ENCODE measurements at regions not wholly inside any gene's neighbourhood (a gene's known extent, or its start where the extent isn't known, plus 50 kb on each side); places are given as distances from the start of the nearest gene placed in this dataset.

GRCh38 chr10:88163572-88163971 lies 300.1 kb downstream of the PTEN start:
- Mint-ChIP-seq H3K9me3 (peaks cover 3% of the 10 kb centered on the region), H3K4me1 (ENCODE audit: low read depth) (peaks cover 66% of the 10 kb centered on the region), H3K27ac (no peak overlapping the region), H3K27me3 (ENCODE audit: insufficient read depth) (no peaks in the 10 kb centered on the region; the same call in 1 of the 2 replicates), H3K4me3 (no peak overlapping the region), H3K36me3 (ENCODE audit: low read depth) (peaks cover 8% of the 10 kb centered on the region; the same call in 1 of the 2 replicates)
- no peak for DNase-seq
- no peak for TF ChIP-seq CTCF (IDR thresholded peaks at IDR 0.05)

GRCh38 chr10:88164471-88164870 lies 301.0 kb downstream of the PTEN start:
- H3K27me3 Mint-ChIP-seq (ENCODE audit: insufficient read depth), result no peaks in the 10 kb centered on the region; the same call in 1 of the 2 replicates
- peaks cover 62% of the 10 kb centered on the region for H3K4me1 Mint-ChIP-seq (ENCODE audit: low read depth)
- H3K36me3 Mint-ChIP-seq (ENCODE audit: low read depth), result peaks cover 14% of the 10 kb centered on the region
- peaks cover 8% of the 10 kb centered on the region for H3K9me3 Mint-ChIP-seq
- H3K4me3 Mint-ChIP-seq, result no peak overlapping the region
- TF ChIP-seq CTCF (IDR thresholded peaks at IDR 0.05), result no peak
- no peak overlapping the region for H3K27ac Mint-ChIP-seq
- no peak for DNase-seq

- peak; percentile 50 for DNase-seq
- H3K4me1 Mint-ChIP-seq (ENCODE audit: low read depth), result peaks cover 62% of the 10 kb centered on the region
These were observed 302.4 kb downstream of the PTEN start for GRCh38 chr10:88165849-88166271.

GRCh38 chr10:88168171-88169036 lies 305.0 kb downstream of the PTEN start:
- Mint-ChIP-seq H3K27ac (no peak overlapping the region), H3K27me3 (ENCODE audit: insufficient read depth) (no peaks in the 10 kb centered on the region; the same call in none of the 2 replicates), H3K4me1 (ENCODE audit: low read depth) (peaks cover 41% of the 10 kb centered on the region), H3K4me3 (no peak overlapping the region), H3K36me3 (ENCODE audit: low read depth) (peaks cover 14% of the 10 kb centered on the region), H3K9me3 (peaks cover 8% of the 10 kb centered on the region)
- DNase-seq, result no peak
- TF ChIP-seq CTCF (IDR thresholded peaks at IDR 0.05), result no peak

More at GRCh38 chr10:88165849-88166271, 302.4 kb downstream of the PTEN start:
- peaks cover 8% of the 10 kb centered on the region for H3K9me3 Mint-ChIP-seq
- peak overlapping the region; percentile 49; the same call in 1 of the 2 replicates for H3K27ac Mint-ChIP-seq
- H3K27me3 Mint-ChIP-seq (ENCODE audit: insufficient read depth), result no peaks in the 10 kb centered on the region; the same call in none of the 2 replicates
- TF ChIP-seq CTCF (IDR thresholded peaks at IDR 0.05), result no peak
- H3K36me3 Mint-ChIP-seq (ENCODE audit: low read depth), result peaks cover 14% of the 10 kb centered on the region
- peak overlapping the region; percentile 54 for H3K4me3 Mint-ChIP-seq

GRCh38 chr10:88169037-88169319 lies 305.6 kb downstream of the PTEN start:
- no peak for TF ChIP-seq CTCF (IDR thresholded peaks at IDR 0.05)
- Mint-ChIP-seq H3K9me3 (peaks cover 8% of the 10 kb centered on the region), H3K36me3 (ENCODE audit: low read depth) (peaks cover 14% of the 10 kb centered on the region), H3K4me1 (ENCODE audit: low read depth) (peaks cover 38% of the 10 kb centered on the region), H3K4me3 (no peak overlapping the region), H3K27me3 (ENCODE audit: insufficient read depth) (no peaks in the 10 kb centered on the region; the same call in none of the 2 replicates), H3K27ac (no peak overlapping the region)
- DNase-seq, result no peak
